Activated CD4-positive, alpha-beta T cell treated with anti-CD3 and anti-CD28 coated beads, Interleukin-10, Interleukin-2, amounts not matched to agents 100 ng/mL and 50 ng/mL, durations not matched to agents 16 hours and 8 hours (primary cell): ENCODE measurements at regions not wholly inside any gene's neighbourhood (a gene's known extent, or its start where the extent isn't known, plus 50 kb on each side); places are given as distances from the start of the nearest gene placed in this dataset.

ENCODE experiments used
- DNase-seq: peaks from one replicate; pipeline ENCODE4 v3.0.0-alpha.2; 2020

GRCh38 chr12:126558810-126559209 lies 1493.6 kb downstream of the AACS start:
- no peak for DNase-seq

- DNase-seq = no peak
These were observed 1501.8 kb downstream of the AACS start for GRCh38 chr12:126567016-126567415.

GRCh38 chr12:126569706-126570105 lies 1504.5 kb downstream of the AACS start:
- DNase-seq = no peak

- no peak for DNase-seq
These were observed 1505.3 kb downstream of the AACS start for GRCh38 chr12:126570566-126570965.

- DNase-seq = peak; percentile 35
These were observed 1506.9 kb downstream of the AACS start for GRCh38 chr12:126572170-126572569.

- no peak for DNase-seq
These were observed 1516.4 kb downstream of the AACS start for GRCh38 chr12:126581655-126582054.

GRCh38 chr12:126582231-126582630 lies 1517.0 kb downstream of the AACS start:
- DNase-seq = no peak

- peak; percentile 80 for DNase-seq
These were observed 1523.5 kb downstream of the AACS start for GRCh38 chr12:126588586-126589249.

GRCh38 chr12:126591533-126591932 lies 1526.3 kb downstream of the AACS start:
- DNase-seq = no peak

GRCh38 chr12:126601184-126602170 lies 1536.2 kb downstream of the AACS start:
- DNase-seq = no peak

GRCh38 chr12:126602612-126603011 lies 1537.4 kb downstream of the AACS start:
- DNase-seq = no peak

GRCh38 chr12:126607157-126607556 lies 1541.9 kb downstream of the AACS start:
- DNase-seq = no peak

- DNase-seq = no peak
These were observed 1542.6 kb downstream of the AACS start for GRCh38 chr12:126607867-126608266.

- DNase-seq = no peak
These were observed 1543.5 kb downstream of the AACS start for GRCh38 chr12:126608607-126609175.

GRCh38 chr12:126616441-126616840 lies 1551.2 kb downstream of the AACS start:
- no peak for DNase-seq

- DNase-seq = peak; percentile 2
These were observed 1552.1 kb downstream of the AACS start for GRCh38 chr12:126617312-126617711.

- DNase-seq = no peak
These were observed 1562.4 kb downstream of the AACS start for GRCh38 chr12:126627596-126627995.

- DNase-seq = no peak
These were observed 1571.6 kb downstream of the AACS start for GRCh38 chr12:126636821-126637220.

GRCh38 chr12:126644236-126645020 lies 1579.2 kb downstream of the AACS start:
- no peak for DNase-seq

- DNase-seq = no peak
These were observed 1582.8 kb downstream of the AACS start for GRCh38 chr12:126648074-126648473.

GRCh38 chr12:126651133-126651532 lies 1585.9 kb downstream of the AACS start:
- no peak for DNase-seq

GRCh38 chr12:126663304-126664094 lies 1598.3 kb downstream of the AACS start:
- DNase-seq = peak; percentile 18
